GM12892 (cell line): ENCODE measurements at regions not wholly inside any gene's neighbourhood (a gene's known extent, or its start where the extent isn't known, plus 50 kb on each side); places are given as distances from the start of the nearest gene placed in this dataset.

Experiments
- POLR2A ChIP-seq: IDR thresholded peaks from 2 replicates; pipeline ENCODE4 v1.6.1; 2011; ENCODE audit warnings: low read depth, low read length, control low read depth
- POLR2AphosphoS5 ChIP-seq: IDR thresholded peaks from 2 replicates; pipeline ENCODE4 v1.6.1; 2011; ENCODE audit warnings: low read depth, low read length, control low read depth
- TAF1 ChIP-seq: IDR thresholded peaks from 2 replicates; pipeline ENCODE4 v1.6.1; 2011; ENCODE audit warnings: low read depth, mild to moderate bottlenecking, control low read depth, low read length, borderline replicate concordance

DNA sequence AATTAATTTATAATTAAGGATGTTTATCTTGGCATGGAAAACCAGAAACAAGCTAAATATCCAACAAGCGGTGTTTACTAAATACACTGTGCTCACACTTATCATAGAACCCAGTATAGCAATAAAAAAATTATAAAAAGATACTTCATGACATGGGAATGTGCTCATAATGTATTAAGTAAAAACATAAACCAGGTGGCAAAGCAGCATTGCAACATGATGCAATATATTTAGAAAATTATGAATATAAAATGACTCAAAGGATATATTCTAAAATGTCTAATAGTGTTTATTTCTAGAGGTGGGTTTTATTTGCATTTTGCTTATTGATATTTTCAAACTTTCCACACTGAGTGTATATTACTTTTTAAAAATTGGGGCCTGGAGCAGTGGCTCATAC lies 84.4 kb upstream of the ATL2 start:
- TF ChIP-seq TAF1 (no peak), POLR2AphosphoS5 (no peak), POLR2A (no peak)
